ENCODE measurements at regions not wholly inside any gene's neighbourhood (a gene's known extent, or its start where the extent isn't known, plus 50 kb on each side); places are given as distances from the start of the nearest gene placed in this dataset.

- DNase-seq (ENCODE audit: low spot score): no peak
- CTCF ChIA-PET: no interaction called here
- TF ChIP-seq CTCF (conservative IDR thresholded peaks at IDR 0.05; ENCODE audit: low read depth): no peak
- POLR2A ChIA-PET (ENCODE audit: low non-redundant PET): no interaction called here
- H3K27ac ChIP-seq: no peak overlapping the region
Observed at GRCh38 chr1:60535713-60536112, 462.1 kb upstream of the C1orf87 start.

GRCh38 chr1:60527567-60527966, 454.0 kb upstream of the C1orf87 start:
- DNase-seq (ENCODE audit: low spot score): no peak
- H3K27ac ChIP-seq: no peak overlapping the region
- TF ChIP-seq CTCF (conservative IDR thresholded peaks at IDR 0.05; ENCODE audit: low read depth): no peak
- ChIA-PET POLR2A (ENCODE audit: low non-redundant PET) (no interaction called here), CTCF (interaction anchor here (0.5 to 0.6 kb wide), 2 partner anchors 136 to 321 kb away, joined by 3 read pairs; no protein-coding TSS in a partner anchor)

- TF ChIP-seq CTCF (conservative IDR thresholded peaks at IDR 0.05; ENCODE audit: low read depth): no peak
- DNase-seq (ENCODE audit: low spot score): no peak
- CTCF ChIA-PET: no interaction called here
- H3K27ac ChIP-seq: no peak overlapping the region
- POLR2A ChIA-PET (ENCODE audit: low non-redundant PET): no interaction called here
Observed at GRCh38 chr1:60516996-60517395, 443.4 kb upstream of the C1orf87 start.

GRCh38 chr1:60510162-60510561, 436.6 kb upstream of the C1orf87 start:
- POLR2A ChIA-PET (ENCODE audit: low non-redundant PET): no interaction called here
- no peak overlapping the region for H3K27ac ChIP-seq
- CTCF ChIA-PET: no interaction called here
- DNase-seq (ENCODE audit: low spot score): no peak
- TF ChIP-seq CTCF (conservative IDR thresholded peaks at IDR 0.05; ENCODE audit: low read depth): no peak

- DNase-seq (ENCODE audit: low spot score): no peak
- ChIA-PET POLR2A (ENCODE audit: low non-redundant PET) (no interaction called here), CTCF (interaction anchor here (0.6 kb wide), 1 partner anchor 25 kb away, joined by 3 read pairs; no protein-coding TSS in a partner anchor)
- H3K27ac ChIP-seq: no peak overlapping the region
- no peak for TF ChIP-seq CTCF (conservative IDR thresholded peaks at IDR 0.05; ENCODE audit: low read depth)
Observed at GRCh38 chr1:60504206-60504840, 430.8 kb upstream of the C1orf87 start.

GRCh38 chr1:60503266-60503925, 429.8 kb upstream of the C1orf87 start:
- POLR2A ChIA-PET (ENCODE audit: low non-redundant PET): no interaction called here
- CTCF ChIA-PET: no interaction called here
- no peak overlapping the region for H3K27ac ChIP-seq
- no peak for TF ChIP-seq CTCF (conservative IDR thresholded peaks at IDR 0.05; ENCODE audit: low read depth)
- no peak for DNase-seq (ENCODE audit: low spot score)
